ENCODE measurements at regions not wholly inside any gene's neighbourhood (a gene's known extent, or its start where the extent isn't known, plus 50 kb on each side); places are given as distances from the start of the nearest gene placed in this dataset.

- no peaks in the 10 kb centered on the region for H3K79me1 ChIP-seq (ENCODE audit: low read depth, low read length)
- no peak overlapping the region for H3K14ac ChIP-seq (ENCODE audit: insufficient read length)
- H3K27ac ChIP-seq (ENCODE audit: low read depth, low read length) = no peak overlapping the region
- no peaks in the 10 kb centered on the region for H4K20me1 ChIP-seq (replicated peaks in 1 of 2; ENCODE audit: control insufficient read depth in 1 of 2, insufficient read depth in 2 of 2, low read length in 2 of 2)
- no peak overlapping the region for H4K8ac ChIP-seq (ENCODE audit: extremely low read depth, insufficient read depth, low read length)
- no peaks in the 10 kb centered on the region for H3K36me3 ChIP-seq (ENCODE audit: control insufficient read depth in 2 of 4, insufficient read depth in 4 of 4, low read length in 3 of 4)
- no peak overlapping the region for H2BK20ac ChIP-seq (ENCODE audit: low read length)
- H3K4me2 ChIP-seq (ENCODE audit: insufficient read depth in 1 of 2, low read depth in 2 of 2, low read length in 2 of 2) = 0 out of 4 replicates have a peak overlapping the region, but pooled peaks of 1 of the 2 experiments have one; percentile 17
- H4K91ac ChIP-seq (replicated peaks; ENCODE audit: insufficient read length, low read length) = no peak overlapping the region
- no peaks in the 10 kb centered on the region for H3K27me3 ChIP-seq (replicated peaks in 1 of 4; ENCODE audit: control insufficient read depth in 3 of 4, extremely low read depth in 1 of 4, insufficient read depth in 3 of 4, low read length in 3 of 4)
- no peak overlapping the region for H3K18ac ChIP-seq (ENCODE audit: extremely low read depth, low read length)
- no peaks in the 10 kb centered on the region for H3K9me3 ChIP-seq (ENCODE audit: insufficient read depth in 2 of 2, low read depth in 1 of 2, low read length in 1 of 2)
- no peak overlapping the region for H2BK12ac ChIP-seq (ENCODE audit: low read depth, low read length)
- no peak for DNase-seq (ENCODE audit: low read depth in 1 of 2, low spot score in 2 of 2)
- H3K4me1 ChIP-seq (replicated peaks in 1 of 4; ENCODE audit: control insufficient read depth in 3 of 4, insufficient read depth in 4 of 4, low read length in 3 of 4) = peaks cover 0 to 7% (median 3%) of the 10 kb centered on the region in 4 experiments; a peak in 1 of 7 replicates
- H2BK15ac ChIP-seq (ENCODE audit: low read length) = no peak overlapping the region
- no peak overlapping the region for H3K23ac ChIP-seq (ENCODE audit: insufficient read length)
- H2AK5ac ChIP-seq (ENCODE audit: low read depth, low read length) = no peak overlapping the region
- no peak overlapping the region for H3K4ac ChIP-seq (replicated peaks; ENCODE audit: insufficient read length, low read depth, low read length)
- no peak overlapping the region for H2BK120ac ChIP-seq (replicated peaks; ENCODE audit: low read depth, low read length)
- H4K5ac ChIP-seq (ENCODE audit: insufficient read length, low read depth, low read length) = no peak overlapping the region
- no peak overlapping the region for H3K9ac ChIP-seq (replicated peaks in 1 of 4; ENCODE audit: extremely low read depth in 1 of 4, low read depth in 3 of 4, low read length in 3 of 4)
- no peaks in the 10 kb centered on the region for H3K79me2 ChIP-seq (ENCODE audit: control insufficient read depth in 1 of 2, insufficient read depth in 2 of 2, low read length in 2 of 2)
- no peak overlapping the region for H3K56ac ChIP-seq (replicated peaks; ENCODE audit: insufficient read length, low read depth, low read length)
- 96% methylated on average over 3 of the region's 3 CpGs; no CpG with 5 or more reads in 1 of the 2 experiments for WGBS, 2 experiments (ENCODE audit: extremely low coverage in 1 of 2, insufficient coverage in 1 of 2, insufficient read length in 1 of 2, insufficient replicate concordance in 2 of 2, low coverage in 1 of 2, low lambda C conversion rate in 2 of 2, missing lambda C conversion rate in 1 of 2)
- no peaks in the 10 kb centered on the region for H3K23me2 ChIP-seq (ENCODE audit: low read depth, low read length)
- H2BK5ac ChIP-seq (ENCODE audit: low read depth, low read length) = no peak overlapping the region
- peak; percentile 13 for FAIRE-seq
- peak overlapping the region; percentile 76 for H2AFZ ChIP-seq (ENCODE audit: low read length)
- ChIA-PET POLR2A (ENCODE audit: partially characterized antibody) (no interaction called here), CTCF (ENCODE audit: partially characterized antibody) (no interaction called here)
- H3K4me3 ChIP-seq (ENCODE audit: extremely low read depth in 1 of 4, insufficient read depth in 2 of 4, low read depth in 3 of 4, low read length in 4 of 4) = no peak overlapping the region
- TF ChIP-seq CEBPB (IDR thresholded peaks at IDR 0.05; ENCODE audit: low read depth, low read length) (no peak), GABPA (IDR thresholded peaks at IDR 0.05; ENCODE audit: borderline replicate concordance, insufficient read depth, low read length) (no peak), E2F6 (IDR thresholded peaks at IDR 0.05) (no peak), MAFK (IDR thresholded peaks at IDR 0.05; ENCODE audit: low read depth, low read length) (no peak), BCL11A (IDR thresholded peaks at IDR 0.05; ENCODE audit: low read depth in 2 of 2, low read length in 2 of 2) (no peak), SRF (IDR thresholded peaks at IDR 0.05; ENCODE audit: low read depth, low read length) (no peak), POU5F1 (IDR thresholded peaks at IDR 0.05; ENCODE audit: low read depth, low read length) (no peak), SIRT6 (IDR thresholded peaks at IDR 0.05; ENCODE audit: low read length) (no peak), TCF12 (IDR thresholded peaks at IDR 0.05; ENCODE audit: low read depth, low read length) (no peak), CHD2 (IDR thresholded peaks at IDR 0.05; ENCODE audit: low read length) (no peak), BRCA1 (IDR thresholded peaks at IDR 0.05; ENCODE audit: low read depth, low read length) (no peak), SIN3A (conservative IDR thresholded peaks at IDR 0.05 in 1 of 2, IDR thresholded peaks at IDR 0.05 in 1 of 2; ENCODE audit: low read depth in 1 of 2, low read length in 2 of 2) (no peak), POLR2A (IDR thresholded peaks at IDR 0.05; ENCODE audit: control extremely low read depth in 1 of 2, low read depth in 2 of 2, low read length in 2 of 2) (no peak), RAD21 (IDR thresholded peaks at IDR 0.05 in 1 of 2, conservative IDR thresholded peaks at IDR 0.05 in 1 of 2; ENCODE audit: low read depth in 2 of 2, low read length in 2 of 2) (no peak), KDM4A (IDR thresholded peaks at IDR 0.05; ENCODE audit: low read depth, low read length, severe bottlenecking) (no peak)
Observed at GRCh38 chrX:40897718-40898270, 162.5 kb upstream of the MED14 start.

Data from H1 (cell line).